BLaER1 (cell line): ENCODE measurements at regions not wholly inside any gene's neighbourhood (a gene's known extent, or its start where the extent isn't known, plus 50 kb on each side); places are given as distances from the start of the nearest gene placed in this dataset.
A peak's percentile ranks its signal among the peaks of the same experiment; 100 is the strongest.
"Not testable (repeated sequence)": the region's sequence is repeated elsewhere in the genome, so short reads cannot be mapped to it uniquely, and the experiment has no call there.

Source experiments
- H3K27ac ChIP-seq: shearing (Covaris generic); formaldehyde crosslinking; 2 replicates; pipeline ENCODE4 v1.8.1; 2022
- H3K27me3 ChIP-seq: shearing (Covaris generic); formaldehyde crosslinking; 2 replicates; pipeline ENCODE4 v1.8.1; 2022
- H3K36me3 ChIP-seq: shearing (Covaris generic); formaldehyde crosslinking; 2 replicates; pipeline ENCODE4 v1.8.1; 2022
- H3K4me1 ChIP-seq: shearing (Covaris generic); formaldehyde crosslinking; 2 replicates; pipeline ENCODE4 v1.8.1; 2022
- H3K4me2 ChIP-seq: shearing (Covaris generic); formaldehyde crosslinking; 2 replicates; pipeline ENCODE4 v1.8.1; 2022
- H3K4me3 ChIP-seq: shearing (Covaris generic); formaldehyde crosslinking; 2 replicates; pipeline ENCODE4 v1.8.1; 2022
- H3K9ac ChIP-seq: shearing (Covaris generic); formaldehyde crosslinking; 2 replicates; pipeline ENCODE4 v1.8.1; 2022
- H3K9me3 ChIP-seq: shearing (Covaris generic); formaldehyde crosslinking; 2 replicates; pipeline ENCODE4 v1.8.1; 2022
- H4K20me1 ChIP-seq: shearing (Covaris generic); formaldehyde crosslinking; 2 replicates; pipeline ENCODE4 v1.8.1; 2022
- Cebpa-rat ChIP-seq: shearing (Covaris generic); IDR thresholded peaks from 2 replicates; pipeline ENCODE4 v1.8.1; 2022

- Histone ChIP-seq H3K9ac (no peak overlapping the region), H3K36me3 (no peaks in the 10 kb centered on the region), H3K4me3 (no peak overlapping the region), H3K27ac (no peak overlapping the region), H3K27me3 (peaks cover 64% of the 10 kb centered on the region), H3K4me1 (peaks cover 16% of the 10 kb centered on the region), H4K20me1 (no peaks in the 10 kb centered on the region; the same call in 1 of the 2 replicates), H3K4me2 (no peak overlapping the region), H3K9me3 (no peaks in the 10 kb centered on the region)
- TF ChIP-seq Cebpa-rat = no peak
Measured at GRCh38 chr9:129547869-129548570, 72.9 kb downstream of the C9orf50 start.

- Histone ChIP-seq H3K4me3 (no peak overlapping the region), H3K27ac (no peak overlapping the region), H4K20me1 (no peaks in the 10 kb centered on the region; the same call in 1 of the 2 replicates), H3K4me1 (peaks cover 24% of the 10 kb centered on the region), H3K9me3 (no peaks in the 10 kb centered on the region), H3K27me3 (peaks cover 55% of the 10 kb centered on the region), H3K36me3 (no peaks in the 10 kb centered on the region), H3K4me2 (no peak overlapping the region), H3K9ac (no peak overlapping the region)
- no peak for TF ChIP-seq Cebpa-rat
Measured at GRCh38 chr9:129547063-129547462, 73.8 kb downstream of the C9orf50 start.

GRCh38 chr9:129545876-129546275, 75.0 kb downstream of the C9orf50 start:
- not testable (repeated sequence) for H4K20me1 ChIP-seq, H3K4me2 ChIP-seq, H3K9ac ChIP-seq, H3K9me3 ChIP-seq, H3K36me3 ChIP-seq, H3K27ac ChIP-seq, H3K4me3 ChIP-seq
- Histone ChIP-seq H3K27me3 (peaks cover 43% of the 10 kb centered on the region), H3K4me1 (peaks cover 24% of the 10 kb centered on the region)

- no peak for TF ChIP-seq Cebpa-rat
- H3K9me3 ChIP-seq = peaks cover 11% of the 10 kb centered on the region
- no peak overlapping the region for H3K4me2 ChIP-seq
- H3K36me3 ChIP-seq = no peaks in the 10 kb centered on the region
- H4K20me1 ChIP-seq = no peaks in the 10 kb centered on the region; the same call in 1 of the 2 replicates
- H3K4me1 ChIP-seq = peaks cover 16% of the 10 kb centered on the region; the same call in 1 of the 2 replicates
- H3K27me3 ChIP-seq = peaks cover 32% of the 10 kb centered on the region
- H3K9ac ChIP-seq = no peak overlapping the region
- H3K27ac ChIP-seq = no peak overlapping the region
- no peak overlapping the region for H3K4me3 ChIP-seq
Measured at GRCh38 chr9:129544761-129545160, 76.1 kb downstream of the C9orf50 start.

GRCh38 chr9:129542741-129543140, 78.2 kb downstream of the C9orf50 start:
- no peak for TF ChIP-seq Cebpa-rat
- peaks cover 12% of the 10 kb centered on the region for H3K27me3 ChIP-seq
- H4K20me1 ChIP-seq = no peaks in the 10 kb centered on the region
- H3K4me2 ChIP-seq = peak overlapping the region; percentile 27; the same call in 1 of the 2 replicates
- peaks cover 27% of the 10 kb centered on the region for H3K9me3 ChIP-seq
- H3K27ac ChIP-seq = no peak overlapping the region
- no peak overlapping the region for H3K4me3 ChIP-seq
- H3K9ac ChIP-seq = no peak overlapping the region
- peaks cover 14% of the 10 kb centered on the region; the same call in 1 of the 2 replicates for H3K4me1 ChIP-seq
- no peaks in the 10 kb centered on the region for H3K36me3 ChIP-seq

- H3K36me3 ChIP-seq = no peaks in the 10 kb centered on the region
- H3K9me3 ChIP-seq = peaks cover 27% of the 10 kb centered on the region
- TF ChIP-seq Cebpa-rat = no peak
- no peak overlapping the region for H3K4me2 ChIP-seq
- H3K4me3 ChIP-seq = no peak overlapping the region
- H3K27ac ChIP-seq = no peak overlapping the region
- no peak overlapping the region for H3K9ac ChIP-seq
- peaks cover 14% of the 10 kb centered on the region; the same call in 1 of the 2 replicates for H3K4me1 ChIP-seq
- H3K27me3 ChIP-seq = no peaks in the 10 kb centered on the region
- H4K20me1 ChIP-seq = no peaks in the 10 kb centered on the region
Measured at GRCh38 chr9:129541270-129541669, 79.6 kb downstream of the C9orf50 start.

GRCh38 chr9:129539446-129539845, 81.5 kb downstream of the C9orf50 start:
- Histone ChIP-seq H4K20me1 (no peaks in the 10 kb centered on the region), H3K9me3 (peaks cover 27% of the 10 kb centered on the region)
- no peak for TF ChIP-seq Cebpa-rat

GRCh38 chr9:129531860-129532402, 89.0 kb downstream of the C9orf50 start:
- not testable (repeated sequence) for H3K27ac ChIP-seq, H3K36me3 ChIP-seq, H3K9ac ChIP-seq, H3K27me3 ChIP-seq, H3K4me3 ChIP-seq, H3K4me2 ChIP-seq, H4K20me1 ChIP-seq, H3K4me1 ChIP-seq
- peaks cover 25% of the 10 kb centered on the region for H3K9me3 ChIP-seq

More at GRCh38 chr9:129539446-129539845, 81.5 kb downstream of the C9orf50 start:
- Histone ChIP-seq H3K36me3 (no peaks in the 10 kb centered on the region), H3K9ac (no peak overlapping the region), H3K4me1 (peaks cover 14% of the 10 kb centered on the region; the same call in 1 of the 2 replicates), H3K4me3 (no peak overlapping the region), H3K4me2 (no peak overlapping the region), H3K27ac (no peak overlapping the region), H3K27me3 (no peaks in the 10 kb centered on the region)

GRCh38 chr9:129527955-129528354, 92.9 kb downstream of the C9orf50 start:
- not testable (repeated sequence) for H3K27me3 ChIP-seq, H3K4me3 ChIP-seq, H4K20me1 ChIP-seq, H3K4me2 ChIP-seq, H3K36me3 ChIP-seq, H3K9ac ChIP-seq, H3K27ac ChIP-seq
- peaks cover 34% of the 10 kb centered on the region for H3K9me3 ChIP-seq
- H3K4me1 ChIP-seq = peaks cover 39% of the 10 kb centered on the region

GRCh38 chr9:129525656-129526196, 95.2 kb downstream of the C9orf50 start:
- Histone ChIP-seq H3K27me3 (no peaks in the 10 kb centered on the region), H3K4me2 (peak overlapping the region; percentile 82), H3K36me3 (no peaks in the 10 kb centered on the region), H3K4me1 (peaks cover 46% of the 10 kb centered on the region), H3K9me3 (peaks cover 34% of the 10 kb centered on the region), H3K9ac (no peak overlapping the region), H4K20me1 (no peaks in the 10 kb centered on the region), H3K27ac (peak overlapping the region; percentile 57; the same call in 1 of the 2 replicates), H3K4me3 (peak overlapping the region; percentile 45)
- no peak for TF ChIP-seq Cebpa-rat
